ENCODE measurements at regions not wholly inside any gene's neighbourhood (a gene's known extent, or its start where the extent isn't known, plus 50 kb on each side); places are given as distances from the start of the nearest gene placed in this dataset.

- TF ChIP-seq EP300 (IDR thresholded peaks at IDR 0.05) = no peak
- no peak for TF ChIP-seq POLR2A (IDR thresholded peaks at IDR 0.05)
- TF ChIP-seq CTCF (IDR thresholded peaks at IDR 0.05) = no peak
- DNase-seq (ENCODE audit: low spot score in 2 of 2) = no peak
- no peaks in the 10 kb centered on the region for H3K4me1 ChIP-seq
- no peak overlapping the region for H3K4me3 ChIP-seq
- no peaks in the 10 kb centered on the region for H3K9me3 ChIP-seq
- H3K27me3 ChIP-seq = no peaks in the 10 kb centered on the region
- H3K27ac ChIP-seq = no peak overlapping the region
- no peaks in the 10 kb centered on the region for H3K36me3 ChIP-seq
- 94 to 96% methylated on average over 1 of the region's 1 CpG for WGBS, 2 donors
These were observed 159.0 kb upstream of the UBL3 start for GRCh38 chr13:30009411-30009810.

- H3K36me3 ChIP-seq = no peaks in the 10 kb centered on the region
- H3K9me3 ChIP-seq = no peaks in the 10 kb centered on the region
- no peaks in the 10 kb centered on the region for H3K27me3 ChIP-seq
- no peak for TF ChIP-seq CTCF (IDR thresholded peaks at IDR 0.05)
- no peak for TF ChIP-seq POLR2A (IDR thresholded peaks at IDR 0.05)
- TF ChIP-seq EP300 (IDR thresholded peaks at IDR 0.05) = no peak
- DNase-seq (ENCODE audit: low spot score in 2 of 2) = no peak
- WGBS, 2 donors = 18 to 48% methylated on average over 1 of the region's 1 CpG
- H3K27ac ChIP-seq = no peak overlapping the region
- no peak overlapping the region for H3K4me3 ChIP-seq
- no peaks in the 10 kb centered on the region for H3K4me1 ChIP-seq
These were observed 155.8 kb upstream of the UBL3 start for GRCh38 chr13:30006246-30006645.

- Histone ChIP-seq H3K27ac (no peak overlapping the region), H3K4me1 (no peaks in the 10 kb centered on the region), H3K4me3 (no peak overlapping the region), H3K27me3 (no peaks in the 10 kb centered on the region), H3K9me3 (no peaks in the 10 kb centered on the region), H3K36me3 (no peaks in the 10 kb centered on the region)
- DNase-seq (ENCODE audit: low spot score in 2 of 2) = no peak
- TF ChIP-seq CTCF (IDR thresholded peaks at IDR 0.05) = no peak
- TF ChIP-seq POLR2A (IDR thresholded peaks at IDR 0.05) = no peak
- no peak for TF ChIP-seq EP300 (IDR thresholded peaks at IDR 0.05)
These were observed 153.8 kb upstream of the UBL3 start for GRCh38 chr13:30004204-30004603.

- no peak overlapping the region for H3K4me3 ChIP-seq
- H3K27ac ChIP-seq = no peak overlapping the region
- H3K36me3 ChIP-seq = no peaks in the 10 kb centered on the region
- no peak for DNase-seq (ENCODE audit: low spot score in 2 of 2)
- H3K9me3 ChIP-seq = no peaks in the 10 kb centered on the region
- WGBS, 2 donors = 35 to 46% methylated on average over 1 of the region's 1 CpG
- no peaks in the 10 kb centered on the region for H3K27me3 ChIP-seq
- no peak for TF ChIP-seq EP300 (IDR thresholded peaks at IDR 0.05)
- no peak for TF ChIP-seq CTCF (IDR thresholded peaks at IDR 0.05)
- no peak for TF ChIP-seq POLR2A (IDR thresholded peaks at IDR 0.05)
- no peaks in the 10 kb centered on the region for H3K4me1 ChIP-seq
These were observed 152.2 kb upstream of the UBL3 start for GRCh38 chr13:30002577-30002976.

GRCh38 chr13:30000370-30000765 is 150.0 kb upstream of the UBL3 start:
- no peaks in the 10 kb centered on the region for H3K27me3 ChIP-seq
- no peak for DNase-seq (ENCODE audit: low spot score in 2 of 2)
- TF ChIP-seq CTCF (IDR thresholded peaks at IDR 0.05) = no peak
- no peak for TF ChIP-seq POLR2A (IDR thresholded peaks at IDR 0.05)
- no peak for TF ChIP-seq EP300 (IDR thresholded peaks at IDR 0.05)
- H3K9me3 ChIP-seq = no peaks in the 10 kb centered on the region
- H3K36me3 ChIP-seq = no peaks in the 10 kb centered on the region
- H3K4me3 ChIP-seq = no peak overlapping the region
- no peaks in the 10 kb centered on the region for H3K4me1 ChIP-seq
- WGBS, 2 donors = 77 to 79% methylated on average over 11 of the region's 11 CpGs
- H3K27ac ChIP-seq = no peak overlapping the region

All from tibial nerve (tissue), 4 donors.